ENCODE measurements at regions not wholly inside any gene's neighbourhood (a gene's known extent, or its start where the extent isn't known, plus 50 kb on each side); places are given as distances from the start of the nearest gene placed in this dataset.

DNA sequence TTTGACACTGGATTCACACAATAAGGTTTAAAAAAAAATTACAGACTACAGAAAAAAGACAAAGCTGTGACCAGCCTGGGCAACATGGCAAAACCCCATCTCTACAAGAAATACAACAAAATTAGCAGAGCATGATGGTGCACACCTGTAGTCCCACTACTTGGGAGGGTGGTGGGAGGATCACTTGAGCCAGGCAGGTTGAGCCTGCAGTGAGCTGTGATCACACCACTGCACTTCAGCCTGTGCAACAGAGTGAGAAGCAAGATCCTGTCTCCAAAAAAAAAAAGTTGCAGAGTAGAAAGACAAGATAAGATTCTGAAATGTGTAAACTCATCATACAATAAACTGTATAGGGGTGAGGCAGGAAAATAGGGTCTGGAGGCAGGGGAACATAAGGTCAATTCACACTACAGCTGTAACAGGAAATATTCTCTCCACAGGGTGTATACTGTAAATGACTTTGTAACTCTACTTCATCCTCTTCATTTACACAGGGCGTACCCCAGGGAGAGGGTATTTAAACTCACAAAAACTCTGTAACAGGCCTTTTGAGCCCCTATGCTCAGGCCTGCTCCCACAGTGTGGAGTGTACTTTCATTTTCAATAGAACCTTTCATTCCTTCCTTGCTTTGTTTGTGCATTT lies 112.6 kb upstream of the MAPK10 start:
- TF ChIP-seq, protein P1, sequence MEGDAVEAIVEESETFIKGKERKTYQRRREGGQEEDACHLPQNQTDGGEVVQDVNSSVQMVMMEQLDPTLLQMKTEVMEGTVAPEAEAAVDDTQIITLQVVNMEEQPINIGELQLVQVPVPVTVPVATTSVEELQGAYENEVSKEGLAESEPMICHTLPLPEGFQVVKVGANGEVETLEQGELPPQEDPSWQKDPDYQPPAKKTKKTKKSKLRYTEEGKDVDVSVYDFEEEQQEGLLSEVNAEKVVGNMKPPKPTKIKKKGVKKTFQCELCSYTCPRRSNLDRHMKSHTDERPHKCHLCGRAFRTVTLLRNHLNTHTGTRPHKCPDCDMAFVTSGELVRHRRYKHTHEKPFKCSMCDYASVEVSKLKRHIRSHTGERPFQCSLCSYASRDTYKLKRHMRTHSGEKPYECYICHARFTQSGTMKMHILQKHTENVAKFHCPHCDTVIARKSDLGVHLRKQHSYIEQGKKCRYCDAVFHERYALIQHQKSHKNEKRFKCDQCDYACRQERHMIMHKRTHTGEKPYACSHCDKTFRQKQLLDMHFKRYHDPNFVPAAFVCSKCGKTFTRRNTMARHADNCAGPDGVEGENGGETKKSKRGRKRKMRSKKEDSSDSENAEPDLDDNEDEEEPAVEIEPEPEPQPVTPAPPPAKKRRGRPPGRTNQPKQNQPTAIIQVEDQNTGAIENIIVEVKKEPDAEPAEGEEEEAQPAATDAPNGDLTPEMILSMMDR (optimal IDR thresholded peaks at IDR 0.05 in 1 of 3, IDR thresholded peaks at IDR 0.05 in 1 of 3, conservative IDR thresholded peaks at IDR 0.05 in 1 of 3; ENCODE audit: extremely low read depth in 1 of 3, insufficient read depth in 2 of 3, low read length in 3 of 3): no peak
- TF ChIP-seq EZH2 (IDR thresholded peaks at IDR 0.05; ENCODE audit: low read length): no peak

Measured in keratinocyte (primary cell).